Thyroid gland (tissue), 4 donors: ENCODE measurements at regions not wholly inside any gene's neighbourhood (a gene's known extent, or its start where the extent isn't known, plus 50 kb on each side); places are given as distances from the start of the nearest gene placed in this dataset.

ENCODE experiments used
- POLR2A ChIP-seq, 2 donors: fragments of 450-650 bp; IDR thresholded peaks; one replicate each; pipeline ENCODE4 v1.6.1; 2017; ENCODE audit warnings: antibody characterized with exemption in 2 of 2, mild to moderate bottlenecking in 2 of 2, moderate library complexity in 1 of 2
- TF ChIP-seq, protein P1 (sequence below), 6 experiments: fragments of 200-600 bp in 3 of 6; fragments of 450-650 bp in 3 of 6; sonication (generic) in 3 of 6; IDR thresholded peaks; one replicate each; pipeline ENCODE4 v1.5.1; 2016 to 2019; ENCODE audit warnings: antibody characterized with exemption in 6 of 6, mild to moderate bottlenecking in 2 of 6, inconsistent platforms in 1 of 6, moderate library complexity in 1 of 6

DNA sequence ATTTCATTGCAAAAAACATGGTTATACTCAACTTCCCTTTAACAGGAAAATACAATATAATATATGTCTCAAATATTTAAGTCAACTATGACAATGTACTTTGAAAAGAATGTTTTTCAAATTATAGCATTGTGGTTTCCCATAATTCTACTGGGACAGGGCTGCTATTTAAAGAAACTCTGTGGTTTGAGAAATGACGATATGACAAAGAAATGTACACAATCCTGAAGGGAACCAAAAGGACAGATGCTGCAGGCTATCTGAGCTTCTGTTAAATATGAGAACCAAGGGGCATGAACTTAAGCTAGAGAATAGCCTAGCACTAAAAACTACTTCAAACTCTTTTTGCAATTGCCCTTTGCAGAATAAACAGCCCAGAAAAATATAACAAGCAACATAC lies 415.9 kb downstream of the GRB14 start:
- TF ChIP-seq, protein P1, sequence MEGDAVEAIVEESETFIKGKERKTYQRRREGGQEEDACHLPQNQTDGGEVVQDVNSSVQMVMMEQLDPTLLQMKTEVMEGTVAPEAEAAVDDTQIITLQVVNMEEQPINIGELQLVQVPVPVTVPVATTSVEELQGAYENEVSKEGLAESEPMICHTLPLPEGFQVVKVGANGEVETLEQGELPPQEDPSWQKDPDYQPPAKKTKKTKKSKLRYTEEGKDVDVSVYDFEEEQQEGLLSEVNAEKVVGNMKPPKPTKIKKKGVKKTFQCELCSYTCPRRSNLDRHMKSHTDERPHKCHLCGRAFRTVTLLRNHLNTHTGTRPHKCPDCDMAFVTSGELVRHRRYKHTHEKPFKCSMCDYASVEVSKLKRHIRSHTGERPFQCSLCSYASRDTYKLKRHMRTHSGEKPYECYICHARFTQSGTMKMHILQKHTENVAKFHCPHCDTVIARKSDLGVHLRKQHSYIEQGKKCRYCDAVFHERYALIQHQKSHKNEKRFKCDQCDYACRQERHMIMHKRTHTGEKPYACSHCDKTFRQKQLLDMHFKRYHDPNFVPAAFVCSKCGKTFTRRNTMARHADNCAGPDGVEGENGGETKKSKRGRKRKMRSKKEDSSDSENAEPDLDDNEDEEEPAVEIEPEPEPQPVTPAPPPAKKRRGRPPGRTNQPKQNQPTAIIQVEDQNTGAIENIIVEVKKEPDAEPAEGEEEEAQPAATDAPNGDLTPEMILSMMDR (IDR thresholded peaks at IDR 0.05): no peak
- no peak for TF ChIP-seq POLR2A (IDR thresholded peaks at IDR 0.05)
